ENCODE measurements at regions not wholly inside any gene's neighbourhood (a gene's known extent, or its start where the extent isn't known, plus 50 kb on each side); places are given as distances from the start of the nearest gene placed in this dataset.

- no peaks in the 10 kb centered on the region for H3K36me3 ChIP-seq (ENCODE audit: control insufficient read depth in 4 of 4, insufficient read depth in 4 of 4, low read length in 4 of 4)
- no peak for DNase-seq
- no peak for TF ChIP-seq CTCF (IDR thresholded peaks at IDR 0.05; ENCODE audit: control extremely low read depth, extremely low read depth)
- no peak overlapping the region for H3K4me3 ChIP-seq
- no peak overlapping the region for H3K27ac ChIP-seq (ENCODE audit: low read depth in 1 of 2, low read length in 1 of 2)
- 94% methylated on average over 5 of the region's 5 CpGs for WGBS, 2 donors
- no peak for ATAC-seq (ENCODE audit: insufficient read depth, low FRiP score)
- H3K9me3 ChIP-seq (ENCODE audit: control insufficient read depth in 4 of 4, insufficient read depth in 3 of 4, low read length in 3 of 4) = no peaks in the 10 kb centered on the region
- H3K4me1 ChIP-seq (ENCODE audit: control insufficient read depth in 5 of 5, insufficient read depth in 5 of 5, low read length in 5 of 5) = peaks cover 0 to 13% (median 0%) of the 10 kb centered on the region in 5 donors
- no peak overlapping the region for H3K9ac ChIP-seq (ENCODE audit: insufficient read depth in 1 of 2, low read length in 2 of 2)
- H3K27me3 ChIP-seq (ENCODE audit: control insufficient read depth in 3 of 3, insufficient read depth in 3 of 3, low read length in 2 of 3) = no peaks in the 10 kb centered on the region
Observed at GRCh38 chr5:138631096-138631928, 56.1 kb upstream of the HSPA9 start.

GRCh38 chr5:138629392-138629791 is 54.2 kb upstream of the HSPA9 start:
- H3K9ac ChIP-seq (ENCODE audit: insufficient read depth in 1 of 2, low read length in 2 of 2) = no peak overlapping the region
- H3K27me3 ChIP-seq (ENCODE audit: control insufficient read depth in 3 of 3, insufficient read depth in 3 of 3, low read length in 2 of 3) = no peaks in the 10 kb centered on the region
- ATAC-seq (ENCODE audit: insufficient read depth, low FRiP score) (no peak), DNase-seq (no peak)
- H3K36me3 ChIP-seq (ENCODE audit: control insufficient read depth in 4 of 4, insufficient read depth in 4 of 4, low read length in 4 of 4) = no peaks in the 10 kb centered on the region
- no peak overlapping the region for H3K27ac ChIP-seq (ENCODE audit: low read depth in 1 of 2, low read length in 1 of 2)
- TF ChIP-seq CTCF (IDR thresholded peaks at IDR 0.05; ENCODE audit: control extremely low read depth, extremely low read depth) = no peak
- no peaks in the 10 kb centered on the region for H3K9me3 ChIP-seq (ENCODE audit: control insufficient read depth in 4 of 4, insufficient read depth in 3 of 4, low read length in 3 of 4)
- WGBS, 2 donors = 77 to 86% methylated on average over 3 of the region's 3 CpGs
- H3K4me1 ChIP-seq (ENCODE audit: control insufficient read depth in 5 of 5, insufficient read depth in 5 of 5, low read length in 5 of 5) = peaks cover 0 to under 1% (median 0%) of the 10 kb centered on the region in 5 donors
- no peak overlapping the region for H3K4me3 ChIP-seq

GRCh38 chr5:138626333-138626944 is 51.2 kb upstream of the HSPA9 start:
- Histone ChIP-seq H3K4me1 (ENCODE audit: control insufficient read depth in 5 of 5, insufficient read depth in 5 of 5, low read length in 5 of 5) (peaks cover 0 to 2% (median 0%) of the 10 kb centered on the region in 5 donors), H3K27me3 (ENCODE audit: control insufficient read depth in 3 of 3, insufficient read depth in 3 of 3, low read length in 2 of 3) (no peaks in the 10 kb centered on the region), H3K27ac (ENCODE audit: low read depth in 1 of 2, low read length in 1 of 2) (no peak overlapping the region), H3K9ac (ENCODE audit: insufficient read depth in 1 of 2, low read length in 2 of 2) (no peak overlapping the region), H3K36me3 (ENCODE audit: control insufficient read depth in 4 of 4, insufficient read depth in 4 of 4, low read length in 4 of 4) (no peaks in the 10 kb centered on the region), H3K4me3 (no peak overlapping the region), H3K9me3 (ENCODE audit: control insufficient read depth in 4 of 4, insufficient read depth in 3 of 4, low read length in 3 of 4) (no peaks in the 10 kb centered on the region)
- 87 to 91% methylated on average over 5 of the region's 5 CpGs for WGBS, 2 donors
- TF ChIP-seq CTCF (IDR thresholded peaks at IDR 0.05; ENCODE audit: control extremely low read depth, extremely low read depth) = no peak
- no peak for DNase-seq
- no peak for ATAC-seq (ENCODE audit: insufficient read depth, low FRiP score)

All from lung (tissue), 11 donors.